Peyer's patch (tissue), 4 donors: ENCODE measurements at regions not wholly inside any gene's neighbourhood (a gene's known extent, or its start where the extent isn't known, plus 50 kb on each side); places are given as distances from the start of the nearest gene placed in this dataset.

Experiments used
- DNase-seq, 3 donors: peaks; one replicate each; pipeline ENCODE4 v3.0.0-alpha.2; 2017 to 2019
- H3K27ac ChIP-seq, 4 donors: fragments of 200-600 bp; sonication (generic); one replicate each; pipeline ENCODE4 v1.5.1; 2016 to 2019
- H3K27me3 ChIP-seq, 2 donors: fragments of 200-600 bp; sonication (generic); one replicate each; pipeline ENCODE4 v1.5.1; 2019
- H3K36me3 ChIP-seq, 3 donors: fragments of 200-600 bp; sonication (generic); one replicate each; pipeline ENCODE4 v1.5.1; 2016 to 2019
- H3K4me1 ChIP-seq, 4 donors: fragments of 200-600 bp; sonication (generic); one replicate each; pipeline ENCODE4 v1.5.1; 2016 to 2019
- H3K4me3 ChIP-seq, 4 donors: fragments of 200-600 bp; sonication (generic); 1 replicate in 3 of 4; 2 replicates in 1 of 4; pipeline ENCODE4 v1.5.1; 2016 to 2019; ENCODE audit warnings: mild to moderate bottlenecking in 1 of 4
- H3K9me3 ChIP-seq, 4 donors: fragments of 200-600 bp; sonication (generic); one replicate each; pipeline ENCODE4 v1.5.1; 2016 to 2019; ENCODE audit warnings: mild to moderate bottlenecking in 1 of 4
- CTCF ChIP-seq, 6 experiments: fragments of 450-650 bp in 4 of 6; fragments of 200-600 bp in 2 of 6; sonication (generic) in 1 of 6; IDR thresholded peaks; one replicate each; pipeline ENCODE4 v1.5.1; 2017 to 2019; ENCODE audit warnings: antibody characterized with exemption in 6 of 6, mild to moderate bottlenecking in 3 of 6, moderate library complexity in 1 of 6
- POLR2A ChIP-seq, 2 donors: fragments of 450-650 bp; IDR thresholded peaks; one replicate each; pipeline ENCODE4 v1.5.1; 2017; ENCODE audit warnings: antibody characterized with exemption in 2 of 2, mild to moderate bottlenecking in 2 of 2, moderate library complexity in 2 of 2

GRCh38 chr5:90134892-90135291, 274.7 kb downstream of the CETN3 start:
- no peaks in the 10 kb centered on the region for H3K9me3 ChIP-seq
- TF ChIP-seq CTCF (IDR thresholded peaks at IDR 0.05) = no peak
- no peak for TF ChIP-seq POLR2A (IDR thresholded peaks at IDR 0.05)
- no peaks in the 10 kb centered on the region for H3K36me3 ChIP-seq
- H3K27ac ChIP-seq = peak overlapping the region in 1 of 4 donors; percentile 7
- no peak for DNase-seq
- H3K27me3 ChIP-seq = no peaks in the 10 kb centered on the region
- H3K4me1 ChIP-seq = no peaks in the 10 kb centered on the region
- H3K4me3 ChIP-seq = no peak overlapping the region

- peak overlapping the region in 1 of 4 donors; percentile 7 for H3K27ac ChIP-seq
- no peak for DNase-seq
- H3K4me3 ChIP-seq = no peak overlapping the region
- H3K36me3 ChIP-seq = no peaks in the 10 kb centered on the region
- TF ChIP-seq CTCF (IDR thresholded peaks at IDR 0.05) (no peak), POLR2A (IDR thresholded peaks at IDR 0.05) (no peak)
- H3K9me3 ChIP-seq = no peaks in the 10 kb centered on the region
- no peaks in the 10 kb centered on the region for H3K4me1 ChIP-seq
- H3K27me3 ChIP-seq = no peaks in the 10 kb centered on the region
Measured at GRCh38 chr5:90134381-90134780, 275.2 kb downstream of the CETN3 start.

GRCh38 chr5:90133941-90134340, 275.6 kb downstream of the CETN3 start:
- H3K4me1 ChIP-seq = no peaks in the 10 kb centered on the region
- no peaks in the 10 kb centered on the region for H3K9me3 ChIP-seq
- H3K36me3 ChIP-seq = no peaks in the 10 kb centered on the region
- H3K27ac ChIP-seq = no peak overlapping the region
- no peak overlapping the region for H3K4me3 ChIP-seq
- no peaks in the 10 kb centered on the region for H3K27me3 ChIP-seq
- no peak for DNase-seq
- TF ChIP-seq CTCF (IDR thresholded peaks at IDR 0.05) = no peak
- TF ChIP-seq POLR2A (IDR thresholded peaks at IDR 0.05) = no peak

- no peak for DNase-seq
- no peaks in the 10 kb centered on the region for H3K9me3 ChIP-seq
- H3K27ac ChIP-seq = no peak overlapping the region
- H3K4me3 ChIP-seq = no peak overlapping the region
- TF ChIP-seq POLR2A (IDR thresholded peaks at IDR 0.05) (no peak), CTCF (IDR thresholded peaks at IDR 0.05) (no peak)
- H3K36me3 ChIP-seq = no peaks in the 10 kb centered on the region
- H3K27me3 ChIP-seq = no peaks in the 10 kb centered on the region
- no peaks in the 10 kb centered on the region for H3K4me1 ChIP-seq
Measured at GRCh38 chr5:90131383-90132133, 278.0 kb downstream of the CETN3 start.

- Histone ChIP-seq H3K4me3 (no peak overlapping the region), H3K4me1 (no peaks in the 10 kb centered on the region), H3K27me3 (no peaks in the 10 kb centered on the region), H3K9me3 (no peaks in the 10 kb centered on the region), H3K36me3 (no peaks in the 10 kb centered on the region), H3K27ac (no peak overlapping the region)
- DNase-seq = no peak
- TF ChIP-seq POLR2A (IDR thresholded peaks at IDR 0.05) = no peak
- no peak for TF ChIP-seq CTCF (IDR thresholded peaks at IDR 0.05)
Measured at GRCh38 chr5:90128551-90128950, 281.0 kb downstream of the CETN3 start.
